Fibroblast of gingiva (primary cell): ENCODE measurements at regions not wholly inside any gene's neighbourhood (a gene's known extent, or its start where the extent isn't known, plus 50 kb on each side); places are given as distances from the start of the nearest gene placed in this dataset.
"Not testable (repeated sequence)": the region's sequence is repeated elsewhere in the genome, so short reads cannot be mapped to it uniquely, and the experiment has no call there.

Experiments used
- DNase-seq: peaks from one replicate; pipeline ENCODE4 v3.0.0-alpha.2; 2011; ENCODE audit warnings: low read depth

GRCh38 chr16:54727696-54728095 is 203.0 kb upstream of the IRX5 start:
- not testable (repeated sequence) for DNase-seq

GRCh38 chr16:54724346-54724925 is 206.2 kb upstream of the IRX5 start:
- DNase-seq, result no peak

GRCh38 chr16:54722210-54722676 is 208.4 kb upstream of the IRX5 start:
- no peak for DNase-seq

- DNase-seq, result no peak
Observed at GRCh38 chr16:54720259-54720658, 210.4 kb upstream of the IRX5 start.

- no peak for DNase-seq
Observed at GRCh38 chr16:54719624-54720023, 211.0 kb upstream of the IRX5 start.

DNA sequence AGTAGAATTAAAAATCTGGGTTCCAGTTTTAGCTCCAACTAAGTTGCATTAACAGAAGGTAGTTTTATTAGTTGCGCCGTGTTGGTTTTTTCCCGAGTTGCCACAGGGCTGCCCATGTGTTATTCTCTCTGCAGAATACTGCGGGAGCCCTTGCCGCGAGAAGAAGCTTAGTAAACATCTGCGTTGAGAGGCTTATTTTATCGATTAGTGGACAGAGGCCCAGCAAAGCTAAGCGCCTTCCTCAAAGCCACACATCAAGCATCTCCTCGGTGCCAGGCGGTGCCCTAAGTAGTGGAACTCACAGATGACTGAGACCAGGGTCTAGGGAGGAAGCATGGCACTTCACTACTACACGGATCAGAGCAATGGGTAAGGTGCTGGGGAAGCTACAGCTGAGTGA is 212.3 kb upstream of the IRX5 start:
- no peak for DNase-seq

- no peak for DNase-seq
Observed at GRCh38 chr16:54715011-54715410, 215.7 kb upstream of the IRX5 start.

DNA sequence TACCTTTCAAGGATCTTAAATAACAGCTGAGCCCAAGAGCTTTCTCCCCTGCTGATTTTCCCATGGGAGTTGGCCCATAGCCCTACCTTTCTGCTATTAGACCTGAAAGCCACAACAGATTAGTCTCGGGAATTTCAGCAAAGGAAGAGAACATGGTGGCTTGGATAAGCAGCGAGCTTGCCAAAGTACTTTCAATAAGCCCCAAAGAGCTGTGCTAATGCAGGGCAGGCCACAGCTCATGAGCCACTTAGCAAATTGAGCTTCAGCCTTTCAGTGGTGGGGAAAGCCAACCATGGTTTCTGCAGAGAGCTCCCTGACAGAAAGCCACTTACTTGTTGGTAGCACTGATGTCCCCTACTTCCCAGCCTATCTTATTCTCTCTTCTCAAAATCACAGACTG is 217.8 kb upstream of the IRX5 start:
- DNase-seq, result no peak

DNA sequence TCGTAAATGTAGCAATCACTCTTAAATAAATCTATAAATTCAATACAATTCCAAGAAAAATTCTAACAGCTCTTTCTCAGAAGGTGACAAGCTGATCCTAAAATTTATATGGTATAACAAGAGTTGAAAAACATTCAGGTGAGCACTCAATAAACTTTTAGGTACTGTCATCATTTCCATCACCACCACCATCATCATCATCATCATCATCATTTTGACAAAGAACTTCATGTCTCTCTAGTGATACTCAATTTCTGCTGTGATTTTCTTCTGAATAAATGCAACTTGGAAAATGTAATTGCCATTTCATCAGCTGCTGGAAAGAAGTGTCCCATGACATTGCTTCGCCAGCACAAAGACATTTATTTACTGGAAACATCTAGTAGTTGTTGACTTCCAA is 222.9 kb upstream of the IRX5 start:
- DNase-seq, result no peak

GRCh38 chr16:54706406-54706805 is 224.3 kb upstream of the IRX5 start:
- DNase-seq, result no peak

DNA sequence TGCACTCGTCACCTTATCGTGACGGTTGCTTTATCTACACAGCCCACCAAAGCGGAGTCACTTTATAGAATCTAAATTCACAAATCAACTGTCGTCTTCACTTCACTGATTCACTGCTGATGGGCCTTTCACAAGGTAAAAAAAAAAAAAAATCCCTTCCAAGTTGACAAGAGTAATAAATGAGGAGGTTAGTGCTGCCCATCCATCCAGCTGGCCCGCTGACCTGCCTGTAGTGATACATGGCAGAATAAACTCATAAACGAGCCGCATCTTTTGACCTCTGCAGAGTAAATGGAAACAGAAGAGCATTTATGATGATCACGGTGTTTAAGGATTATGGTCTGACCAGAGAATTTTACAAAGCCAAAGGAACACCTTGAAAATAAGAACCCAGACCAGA is 227.3 kb upstream of the IRX5 start:
- DNase-seq, result no peak

GRCh38 chr16:54699656-54700055 is 231.0 kb upstream of the IRX5 start:
- DNase-seq, result no peak

GRCh38 chr16:54697677-54698076 is 233.0 kb upstream of the IRX5 start:
- DNase-seq, result no peak

- no peak for DNase-seq
Observed at GRCh38 chr16:54696970-54697369, 233.7 kb upstream of the IRX5 start.

DNA sequence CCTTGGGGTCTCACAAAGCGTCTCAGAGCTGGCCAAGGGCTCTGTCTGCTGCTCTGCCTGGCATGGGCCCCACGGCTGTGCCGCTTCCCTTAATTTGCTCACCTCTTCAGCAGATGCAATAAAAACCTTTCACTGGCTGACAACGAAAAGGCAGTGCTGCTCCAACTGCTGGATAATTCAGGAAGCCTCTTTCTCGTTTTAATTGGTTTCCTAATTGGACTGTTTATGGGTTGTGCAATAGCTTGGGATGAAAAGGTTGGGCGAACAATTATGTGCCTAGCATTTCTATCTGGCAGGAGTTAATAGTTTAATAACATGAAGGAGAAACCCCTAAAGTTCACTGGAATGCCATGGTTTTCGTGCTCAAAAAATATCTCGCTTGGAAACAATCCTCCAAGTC is 234.1 kb upstream of the IRX5 start:
- no peak for DNase-seq

- DNase-seq, result no peak
Observed at GRCh38 chr16:54694651-54695050, 236.0 kb upstream of the IRX5 start.

DNA sequence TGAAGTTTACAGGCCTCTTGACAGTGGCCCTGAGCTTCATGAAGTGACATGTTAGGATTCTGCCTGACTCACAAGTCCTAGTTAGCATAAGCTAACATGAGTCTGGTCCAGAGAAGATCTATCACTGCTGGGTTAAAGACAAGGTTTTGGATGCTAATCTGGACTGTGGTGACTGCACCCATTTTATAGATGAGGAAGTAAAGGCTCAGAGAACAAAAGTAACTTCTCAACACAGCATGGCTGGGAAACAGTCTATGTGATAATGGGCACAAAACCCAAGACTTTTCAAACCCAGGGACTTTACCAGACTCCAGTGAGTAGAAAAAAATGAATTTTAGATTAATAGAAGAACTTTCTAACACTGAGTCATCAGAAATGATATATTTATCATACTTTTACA is 236.8 kb upstream of the IRX5 start:
- DNase-seq, result no peak

- DNase-seq, result no peak
Observed at GRCh38 chr16:54690710-54691109, 240.0 kb upstream of the IRX5 start.

- DNase-seq, result no peak
Observed at GRCh38 chr16:54690306-54690705, 240.4 kb upstream of the IRX5 start.

DNA sequence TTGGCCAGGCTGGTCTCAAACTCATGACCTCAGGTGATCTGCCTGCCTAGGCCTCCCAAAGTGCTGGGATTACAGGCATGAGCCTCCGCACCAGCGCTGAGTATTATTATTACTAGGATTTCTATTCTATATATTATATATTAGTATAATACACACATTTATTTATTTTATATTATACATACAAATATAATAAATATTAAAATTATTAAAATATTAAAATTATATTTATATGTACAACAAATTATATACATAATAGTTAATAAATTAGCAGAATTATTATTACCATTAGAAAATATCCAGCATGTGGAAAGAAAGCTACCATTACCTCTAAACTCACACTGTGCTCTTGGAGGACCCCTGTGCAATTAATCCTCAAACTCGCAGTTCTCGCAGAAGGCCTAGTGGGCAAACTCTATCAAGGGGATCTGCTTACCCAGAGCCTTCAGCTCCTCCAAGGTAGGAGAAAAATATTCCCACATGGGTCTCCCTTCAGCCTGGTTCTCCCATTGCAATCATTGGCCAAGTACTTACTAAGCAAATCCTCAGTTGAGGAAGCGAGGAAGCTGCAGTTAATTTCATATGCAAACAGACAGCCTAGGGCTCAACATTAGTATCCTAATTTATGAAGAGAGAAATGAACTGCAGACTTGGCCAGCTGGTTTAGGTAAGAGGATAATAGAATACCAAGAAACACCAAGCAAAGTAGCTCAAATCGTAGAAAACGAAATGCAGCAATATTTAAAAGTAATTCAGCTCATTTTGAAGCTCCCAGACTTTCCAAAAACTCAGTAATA is 241.4 kb upstream of the IRX5 start:
- DNase-seq, result no peak

DNA sequence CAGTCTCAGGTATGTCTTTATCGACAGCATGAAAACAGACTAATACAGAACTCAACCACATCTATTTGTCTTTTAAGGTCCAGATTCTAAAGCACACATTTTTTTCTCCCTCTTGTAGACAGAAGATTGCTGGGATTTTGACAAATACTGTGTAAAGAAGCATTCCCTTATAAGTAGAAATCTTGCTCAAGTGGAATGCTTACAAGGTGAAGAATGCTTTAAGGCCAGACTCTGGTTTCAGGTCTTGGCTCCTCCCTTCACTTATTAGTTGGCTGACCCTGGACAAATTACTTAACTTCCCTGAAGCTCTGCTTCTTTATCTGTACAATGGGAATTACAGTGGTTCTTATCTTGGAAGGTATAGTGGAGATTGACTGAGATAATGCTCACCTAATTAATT is 242.3 kb upstream of the IRX5 start:
- DNase-seq, result no peak

DNA sequence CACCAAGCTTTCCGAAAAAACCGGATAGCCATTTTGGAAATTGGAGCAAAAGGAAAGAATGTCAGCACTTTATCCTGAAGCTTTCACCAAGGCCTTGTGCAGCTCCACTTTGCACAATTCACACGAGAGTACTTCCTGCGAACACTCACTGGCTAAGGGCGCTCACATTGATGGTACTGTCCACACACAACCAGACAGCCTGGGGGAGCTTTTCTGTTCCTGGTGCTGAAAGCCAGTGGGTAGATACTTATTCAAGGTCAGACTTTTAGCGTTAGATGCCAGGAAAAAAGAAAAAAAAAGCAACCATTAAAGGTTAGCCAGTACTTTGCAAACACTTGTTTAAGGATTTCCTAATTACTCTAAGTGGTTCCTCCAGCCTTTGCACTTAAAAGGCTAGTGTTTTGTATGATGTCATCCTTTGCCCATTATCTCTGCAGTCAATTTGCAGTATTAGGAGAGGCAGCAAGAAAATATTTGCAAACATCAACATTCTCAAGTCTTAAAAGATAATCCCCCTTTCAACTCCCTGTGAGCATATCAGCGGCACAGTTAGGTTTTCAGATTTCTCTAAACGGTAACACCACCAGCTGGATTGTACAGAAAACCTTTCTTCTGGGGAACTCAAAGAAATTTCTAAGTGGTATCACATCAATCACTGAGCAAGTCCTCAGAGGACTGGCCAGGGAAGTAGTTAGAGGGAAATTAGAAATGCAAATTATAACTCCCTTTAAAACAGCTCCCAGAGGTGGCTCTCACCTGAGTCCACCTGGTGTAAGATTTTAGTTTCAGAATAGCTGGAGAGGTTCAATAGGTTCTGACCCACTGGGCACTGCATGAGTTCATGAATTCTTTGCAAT is 243.4 kb upstream of the IRX5 start:
- DNase-seq, result no peak

GRCh38 chr16:54685682-54686081 is 245.0 kb upstream of the IRX5 start:
- DNase-seq, result no peak
